Neuronal stem cell (in vitro differentiated cells): ENCODE measurements at regions not wholly inside any gene's neighbourhood (a gene's known extent, or its start where the extent isn't known, plus 50 kb on each side); places are given as distances from the start of the nearest gene placed in this dataset.
"Not testable (repeated sequence)": the region's sequence is repeated elsewhere in the genome, so short reads cannot be mapped to it uniquely, and the experiment has no call there.

Source experiments
- DNase-seq: peaks from one replicate; pipeline ENCODE4 v3.0.0-alpha.2; 2013; ENCODE audit warnings: low spot score
- H2AFZ ChIP-seq: one replicate; pipeline ENCODE4 v1.6.1; 2013; ENCODE audit warnings: mild to moderate bottlenecking, low read length, inconsistent platforms
- H2AK5ac ChIP-seq: 2 replicates; pipeline ENCODE4 v1.6.1; 2013; ENCODE audit warnings: low read depth, mild to moderate bottlenecking, inconsistent platforms, low read length, moderate library complexity, mixed read lengths
- H2BK120ac ChIP-seq: 2 replicates; pipeline ENCODE4 v1.6.1; 2013; ENCODE audit warnings: low read depth, mild to moderate bottlenecking, inconsistent platforms, low read length, moderate library complexity, mixed read lengths
- H2BK12ac ChIP-seq: one replicate; pipeline ENCODE4 v1.6.1; 2013; ENCODE audit warnings: low read length, inconsistent platforms
- H2BK15ac ChIP-seq: 2 replicates; pipeline ENCODE4 v1.6.1; 2013; ENCODE audit warnings: mild to moderate bottlenecking, low read length, inconsistent platforms, mixed read lengths
- H2BK5ac ChIP-seq: one replicate; pipeline ENCODE4 v1.6.1; 2013; ENCODE audit warnings: inconsistent platforms, mild to moderate bottlenecking, low read length, moderate library complexity
- H3K14ac ChIP-seq: one replicate; pipeline ENCODE4 v1.6.1; 2013; ENCODE audit warnings: low read length, inconsistent platforms
- H3K18ac ChIP-seq: 2 replicates; pipeline ENCODE4 v1.6.1; 2013; ENCODE audit warnings: low read length, inconsistent platforms
- H3K23ac ChIP-seq: 2 replicates; pipeline ENCODE4 v1.6.1; 2013; ENCODE audit warnings: low read depth, mild to moderate bottlenecking, mixed read lengths, low read length, inconsistent platforms; ENCODE audit not compliant: poor library complexity
- H3K27ac ChIP-seq: replicated peaks from 3 replicates; pipeline ENCODE4 v1.5.1; 2013; ENCODE audit warnings: low read length, inconsistent platforms
- H3K27me3 ChIP-seq, 3 experiments: 2 replicates each; pipeline ENCODE4 v1.6.1; 2013; ENCODE audit warnings: low read length in 3 of 3, mild to moderate bottlenecking in 2 of 3, inconsistent platforms in 1 of 3, low read depth in 1 of 3, mixed read lengths in 1 of 3, moderate library complexity in 1 of 3; ENCODE audit not compliant: control insufficient read depth in 3 of 3, insufficient read depth in 3 of 3
- H3K36me3 ChIP-seq, 2 donors: replicated peaks in 1 of 2; 2 replicates each; pipeline ENCODE4 v1.6.1; 2013; ENCODE audit warnings: low read length in 2 of 2; ENCODE audit not compliant: control insufficient read depth in 2 of 2, insufficient read depth in 2 of 2
- H3K4ac ChIP-seq: 2 replicates; pipeline ENCODE4 v1.6.1; 2013; ENCODE audit warnings: inconsistent platforms, mild to moderate bottlenecking, low read length, moderate library complexity
- H3K4me1 ChIP-seq, 2 donors: 1 replicate in 1 of 2; 2 replicates in 1 of 2; pipeline ENCODE4 v1.6.1; 2013; ENCODE audit warnings: low read length in 2 of 2, low read depth in 1 of 2; ENCODE audit not compliant: control insufficient read depth in 2 of 2, insufficient read depth in 1 of 2
- H3K4me2 ChIP-seq: one replicate; pipeline ENCODE4 v1.6.1; 2013; ENCODE audit warnings: mild to moderate bottlenecking, low read length, inconsistent platforms; ENCODE audit not compliant: insufficient read depth, poor library complexity, severe bottlenecking
- H3K4me3 ChIP-seq, 2 donors: 2 replicates each; pipeline ENCODE4 v1.5.1; 2013; ENCODE audit warnings: low read length in 2 of 2, mild to moderate bottlenecking in 2 of 2, inconsistent platforms in 1 of 2, moderate library complexity in 1 of 2
- H3K79me1 ChIP-seq: one replicate; pipeline ENCODE4 v1.6.1; 2013; ENCODE audit warnings: low read depth, mild to moderate bottlenecking, inconsistent platforms, low read length, moderate library complexity
- H3K9ac ChIP-seq: one replicate; pipeline ENCODE4 v1.6.1; 2013; ENCODE audit warnings: mild to moderate bottlenecking, low read depth, low read length, inconsistent platforms; ENCODE audit not compliant: poor library complexity
- H3K9me3 ChIP-seq, 2 donors: replicated peaks in 1 of 2; 2 replicates each; pipeline versions ENCODE3 to v1.6.1; 2013; ENCODE audit warnings: low read length in 2 of 2, mild to moderate bottlenecking in 2 of 2, inconsistent platforms in 1 of 2, low read depth in 1 of 2, mixed read lengths in 1 of 2, moderate library complexity in 1 of 2; ENCODE audit not compliant: control insufficient read depth in 2 of 2, insufficient read depth in 1 of 2
- H4K8ac ChIP-seq: one replicate; pipeline ENCODE4 v1.6.1; 2013; ENCODE audit warnings: low read depth, mild to moderate bottlenecking, inconsistent platforms, low read length, moderate library complexity
- H4K91ac ChIP-seq: one replicate; pipeline ENCODE4 v1.6.1; 2013; ENCODE audit warnings: low read length, low read depth, mild to moderate bottlenecking, inconsistent platforms; ENCODE audit not compliant: poor library complexity
- WGBS, 2 donors: extraction: QIAGEN DNeasy Blood & Tissue Kit; methylation state at CpG; one replicate each; pipeline ENCODE4 v1.1.7; 2013; ENCODE audit warnings: missing lambda C conversion rate in 2 of 2, mixed read lengths in 1 of 2; ENCODE audit not compliant: insufficient read length in 2 of 2, insufficient replicate concordance in 1 of 2; ENCODE audit errors: extremely low coverage in 2 of 2; 5-methylcytosine and 5-hydroxymethylcytosine counted together

GRCh38 chr13:54130931-54131330, 1102.3 kb downstream of the OLFM4 start:
- not testable (repeated sequence) for H3K36me3 ChIP-seq, H2AK5ac ChIP-seq, H4K91ac ChIP-seq, H2BK5ac ChIP-seq, H3K4me3 ChIP-seq, H3K27ac ChIP-seq, DNase-seq, H3K14ac ChIP-seq, H2BK12ac ChIP-seq, H2BK120ac ChIP-seq, H2AFZ ChIP-seq, H3K4me1 ChIP-seq, H3K23ac ChIP-seq, H3K9ac ChIP-seq, H2BK15ac ChIP-seq, H3K27me3 ChIP-seq, H3K4me2 ChIP-seq, H3K9me3 ChIP-seq, H3K79me1 ChIP-seq, H4K8ac ChIP-seq, H3K18ac ChIP-seq, H3K4ac ChIP-seq
- WGBS, 2 donors, result no CpG with 5 or more reads among the region's 9 CpGs

- H3K4ac ChIP-seq, H3K4me3 ChIP-seq, H2BK12ac ChIP-seq, H2AK5ac ChIP-seq, H3K9me3 ChIP-seq, DNase-seq, H3K4me2 ChIP-seq, H2AFZ ChIP-seq, H2BK5ac ChIP-seq, H3K36me3 ChIP-seq, H4K91ac ChIP-seq, H3K27me3 ChIP-seq, H2BK15ac ChIP-seq, H3K14ac ChIP-seq, H3K79me1 ChIP-seq, H4K8ac ChIP-seq, H3K27ac ChIP-seq, H3K9ac ChIP-seq, H3K18ac ChIP-seq, H2BK120ac ChIP-seq, H3K4me1 ChIP-seq, H3K23ac ChIP-seq: not testable (repeated sequence)
- WGBS, 2 donors, result no CpG with 5 or more reads among the region's 3 CpGs
Measured at GRCh38 chr13:54131433-54131832, 1102.8 kb downstream of the OLFM4 start.

- not testable (repeated sequence) for H3K23ac ChIP-seq, H3K9me3 ChIP-seq, H2AFZ ChIP-seq, H3K79me1 ChIP-seq, H3K4me3 ChIP-seq, H3K4me2 ChIP-seq, H3K4ac ChIP-seq, H2BK15ac ChIP-seq, H2AK5ac ChIP-seq, DNase-seq, H3K4me1 ChIP-seq, H4K91ac ChIP-seq, H3K27me3 ChIP-seq, H3K18ac ChIP-seq, H2BK12ac ChIP-seq, H2BK120ac ChIP-seq, H3K36me3 ChIP-seq, H2BK5ac ChIP-seq, H3K14ac ChIP-seq, H3K27ac ChIP-seq, H3K9ac ChIP-seq, H4K8ac ChIP-seq
- WGBS, 2 donors, result no CpG with 5 or more reads among the region's 12 CpGs
Measured at GRCh38 chr13:54132127-54132526, 1103.5 kb downstream of the OLFM4 start.

DNA sequence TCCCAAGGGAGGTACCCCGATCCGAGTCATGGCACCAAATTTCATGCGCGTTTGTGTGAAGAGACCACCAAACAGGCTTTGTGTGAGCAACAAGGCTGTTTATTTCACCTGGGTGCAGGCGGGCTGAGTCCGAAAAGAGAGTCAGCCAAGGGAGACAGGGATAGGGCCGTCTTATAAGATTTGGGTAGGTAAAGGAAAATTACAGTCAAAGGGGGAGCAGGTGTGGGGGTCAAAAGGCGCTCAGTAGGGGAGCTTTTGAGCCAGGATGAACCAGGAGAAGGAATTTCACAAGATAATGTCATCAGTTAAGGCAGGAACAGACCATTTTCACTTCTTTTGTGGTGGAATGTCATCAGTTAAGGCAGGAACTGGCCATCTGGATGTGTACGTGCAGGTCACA, 1104.1 kb downstream of the OLFM4 start:
- H3K4ac ChIP-seq, H3K79me1 ChIP-seq, H2AK5ac ChIP-seq, H3K27me3 ChIP-seq, H3K9ac ChIP-seq, H2BK12ac ChIP-seq, H2BK120ac ChIP-seq, H2BK5ac ChIP-seq, H3K23ac ChIP-seq, H3K4me1 ChIP-seq, H4K8ac ChIP-seq, H3K18ac ChIP-seq, H2BK15ac ChIP-seq, H2AFZ ChIP-seq, H3K4me3 ChIP-seq, H3K9me3 ChIP-seq, H3K27ac ChIP-seq, DNase-seq, H3K14ac ChIP-seq, H3K4me2 ChIP-seq, H3K36me3 ChIP-seq, H4K91ac ChIP-seq: not testable (repeated sequence)
- no CpG with 5 or more reads among the region's 9 CpGs for WGBS, 2 donors
